Mucosa of stomach (tissue), 1 donor: ENCODE measurements at regions not wholly inside any gene's neighbourhood (a gene's known extent, or its start where the extent isn't known, plus 50 kb on each side); places are given as distances from the start of the nearest gene placed in this dataset.
"Not testable (repeated sequence)": the region's sequence is repeated elsewhere in the genome, so short reads cannot be mapped to it uniquely, and the experiment has no call there.

ENCODE experiments used
- H3K27me3 ChIP-seq: one replicate; pipeline ENCODE4 v1.7.0; 2013; ENCODE audit warnings: mild to moderate bottlenecking, low read length; ENCODE audit not compliant: control insufficient read depth, insufficient read depth
- H3K36me3 ChIP-seq: one replicate; pipeline ENCODE4 v1.7.0; 2013; ENCODE audit warnings: low read length; ENCODE audit not compliant: control insufficient read depth, insufficient read depth
- H3K4me1 ChIP-seq: one replicate; pipeline ENCODE4 v1.7.0; 2013; ENCODE audit warnings: mild to moderate bottlenecking, low read length; ENCODE audit not compliant: control insufficient read depth, insufficient read depth
- H3K4me3 ChIP-seq: one replicate; pipeline ENCODE4 v1.7.0; 2013; ENCODE audit warnings: low read length
- H3K9ac ChIP-seq: one replicate; pipeline ENCODE4 v1.7.0; 2013; ENCODE audit warnings: mild to moderate bottlenecking, low read length, moderate library complexity
- H3K9me3 ChIP-seq: one replicate; pipeline ENCODE4 v1.7.0; 2013; ENCODE audit warnings: mild to moderate bottlenecking, low read length, moderate library complexity; ENCODE audit not compliant: control insufficient read depth
- donor health status: Pancreatic carcinoma.

- Histone ChIP-seq H3K9ac (no peak overlapping the region), H3K27me3 (no peaks in the 10 kb centered on the region)
These were observed 56.3 kb upstream of the SPEF2 start for GRCh38 chr5:35561396-35561795.

GRCh38 chr5:35557748-35558147, 59.9 kb upstream of the SPEF2 start:
- Histone ChIP-seq H3K36me3 (no peaks in the 10 kb centered on the region), H3K4me1 (no peaks in the 10 kb centered on the region), H3K4me3 (no peak overlapping the region), H3K9ac (no peak overlapping the region), H3K27me3 (no peaks in the 10 kb centered on the region), H3K9me3 (no peaks in the 10 kb centered on the region)

More at GRCh38 chr5:35561396-35561795, 56.3 kb upstream of the SPEF2 start:
- no peaks in the 10 kb centered on the region for H3K9me3 ChIP-seq
- H3K36me3 ChIP-seq: no peaks in the 10 kb centered on the region
- no peaks in the 10 kb centered on the region for H3K4me1 ChIP-seq
- no peak overlapping the region for H3K4me3 ChIP-seq

DNA sequence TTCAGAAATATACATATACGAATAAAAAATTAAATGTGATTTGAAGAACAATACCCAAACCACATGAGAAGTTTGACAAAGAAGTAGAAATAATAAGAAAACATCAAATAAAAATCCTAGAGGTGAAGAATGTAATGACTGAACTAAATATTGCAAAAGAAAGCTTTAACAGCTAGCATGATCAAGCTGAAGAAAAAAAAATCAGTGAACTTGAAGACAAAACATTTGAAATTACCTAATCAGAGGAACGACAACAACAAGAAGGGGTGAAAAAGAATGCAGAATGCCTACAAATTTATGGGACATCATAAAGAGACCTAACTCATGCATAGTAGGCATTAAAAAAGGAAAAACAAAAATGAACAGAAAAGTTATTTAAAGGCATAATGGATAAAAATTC, 60.5 kb upstream of the SPEF2 start:
- Histone ChIP-seq H3K9ac (no peak overlapping the region), H3K36me3 (no peaks in the 10 kb centered on the region), H3K9me3 (no peaks in the 10 kb centered on the region), H3K4me3 (no peak overlapping the region), H3K27me3 (no peaks in the 10 kb centered on the region), H3K4me1 (no peaks in the 10 kb centered on the region)

GRCh38 chr5:35554016-35554415, 63.6 kb upstream of the SPEF2 start:
- H3K36me3 ChIP-seq: no peaks in the 10 kb centered on the region
- no peaks in the 10 kb centered on the region for H3K4me1 ChIP-seq
- H3K27me3 ChIP-seq: no peaks in the 10 kb centered on the region
- H3K4me3 ChIP-seq: no peak overlapping the region
- no peaks in the 10 kb centered on the region for H3K9me3 ChIP-seq
- no peak overlapping the region for H3K9ac ChIP-seq

DNA sequence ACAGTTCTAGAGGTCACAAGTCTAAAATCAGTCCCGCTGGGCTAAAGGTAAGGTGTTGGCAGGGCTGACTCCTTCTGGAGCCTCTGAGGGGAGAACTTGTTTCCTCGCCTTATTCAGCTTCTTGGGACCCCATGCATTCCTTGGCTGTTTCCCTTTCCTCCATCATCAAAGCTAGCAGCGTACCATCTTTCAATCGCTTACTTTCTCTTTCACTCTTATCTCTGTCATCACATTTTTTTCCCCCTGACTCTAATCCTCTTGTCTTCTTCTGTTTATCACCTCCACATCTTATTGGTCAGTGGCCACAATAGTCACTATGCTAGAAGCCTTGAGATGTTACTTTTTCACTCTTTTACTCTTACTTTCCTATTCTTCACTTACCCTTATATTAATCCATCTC, 72.5 kb upstream of the SPEF2 start:
- no peak overlapping the region for H3K4me3 ChIP-seq
- no peaks in the 10 kb centered on the region for H3K27me3 ChIP-seq
- no peaks in the 10 kb centered on the region for H3K9me3 ChIP-seq
- H3K36me3 ChIP-seq: no peaks in the 10 kb centered on the region
- no peak overlapping the region for H3K9ac ChIP-seq
- no peaks in the 10 kb centered on the region for H3K4me1 ChIP-seq

GRCh38 chr5:35543408-35543807, 74.3 kb upstream of the SPEF2 start:
- Histone ChIP-seq H3K36me3 (no peaks in the 10 kb centered on the region), H3K9ac (no peak overlapping the region), H3K4me1 (no peaks in the 10 kb centered on the region), H3K27me3 (no peaks in the 10 kb centered on the region), H3K4me3 (no peak overlapping the region), H3K9me3 (no peaks in the 10 kb centered on the region)

- Histone ChIP-seq H3K9me3 (no peaks in the 10 kb centered on the region), H3K27me3 (no peaks in the 10 kb centered on the region), H3K4me1 (no peaks in the 10 kb centered on the region), H3K9ac (no peak overlapping the region), H3K36me3 (no peaks in the 10 kb centered on the region), H3K4me3 (no peak overlapping the region)
These were observed 77.7 kb upstream of the SPEF2 start for GRCh38 chr5:35540002-35540401.

DNA sequence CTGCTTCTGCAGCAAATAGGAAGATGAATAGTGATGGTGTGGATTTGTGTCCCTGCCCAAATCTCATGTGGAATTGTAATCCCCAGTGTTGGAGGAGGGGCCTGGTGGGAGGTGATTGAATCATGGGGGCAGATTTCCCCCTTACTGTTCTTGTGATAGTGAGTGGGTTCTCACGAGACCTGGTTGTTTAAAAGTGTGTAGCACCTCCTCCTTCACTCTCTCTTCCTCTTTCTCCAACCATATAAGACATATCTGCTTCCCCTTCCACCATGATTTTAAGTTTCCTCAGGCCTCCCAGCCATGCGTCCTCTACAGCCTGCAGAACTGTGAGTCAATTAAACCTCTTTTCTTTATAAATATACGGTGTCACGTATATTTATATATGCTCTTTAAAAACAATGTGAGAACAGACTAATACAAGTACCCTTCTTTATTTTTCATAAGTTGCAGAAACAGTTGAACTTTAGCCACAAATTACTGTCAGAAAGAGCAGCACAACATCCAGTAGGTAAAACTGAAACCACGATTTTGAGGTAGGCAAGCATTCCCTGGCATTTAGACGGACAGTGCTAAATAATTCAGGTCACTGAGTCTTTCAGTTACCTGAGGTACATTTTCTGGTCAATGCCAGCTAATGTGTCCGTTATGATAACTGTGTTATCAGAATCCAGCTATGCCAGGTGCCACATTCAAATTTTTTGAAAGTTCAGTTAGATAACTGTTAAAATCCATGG, 79.3 kb upstream of the SPEF2 start:
- no peaks in the 10 kb centered on the region for H3K27me3 ChIP-seq
- H3K4me1 ChIP-seq: no peaks in the 10 kb centered on the region
- H3K4me3 ChIP-seq: no peak overlapping the region
- H3K9me3 ChIP-seq: no peaks in the 10 kb centered on the region
- H3K9ac ChIP-seq: no peak overlapping the region
- H3K36me3 ChIP-seq: no peaks in the 10 kb centered on the region

GRCh38 chr5:35533156-35533555, 84.5 kb upstream of the SPEF2 start:
- H3K4me3 ChIP-seq: no peak overlapping the region
- H3K9me3 ChIP-seq: no peaks in the 10 kb centered on the region
- no peaks in the 10 kb centered on the region for H3K4me1 ChIP-seq
- no peaks in the 10 kb centered on the region for H3K36me3 ChIP-seq
- no peak overlapping the region for H3K9ac ChIP-seq
- no peaks in the 10 kb centered on the region for H3K27me3 ChIP-seq

GRCh38 chr5:35531553-35531952, 86.1 kb upstream of the SPEF2 start:
- not testable (repeated sequence) for H3K9me3 ChIP-seq, H3K36me3 ChIP-seq, H3K27me3 ChIP-seq, H3K9ac ChIP-seq, H3K4me1 ChIP-seq, H3K4me3 ChIP-seq

GRCh38 chr5:35518104-35518503, 99.6 kb upstream of the SPEF2 start:
- Histone ChIP-seq H3K27me3 (no peaks in the 10 kb centered on the region), H3K9ac (no peak overlapping the region), H3K9me3 (no peaks in the 10 kb centered on the region)

GRCh38 chr5:35516271-35516670, 101.4 kb upstream of the SPEF2 start:
- H3K36me3 ChIP-seq: no peaks in the 10 kb centered on the region
- no peak overlapping the region for H3K4me3 ChIP-seq
- no peaks in the 10 kb centered on the region for H3K4me1 ChIP-seq
- no peaks in the 10 kb centered on the region for H3K27me3 ChIP-seq
- H3K9me3 ChIP-seq: no peaks in the 10 kb centered on the region
- H3K9ac ChIP-seq: no peak overlapping the region

More at GRCh38 chr5:35518104-35518503, 99.6 kb upstream of the SPEF2 start:
- H3K36me3 ChIP-seq: no peaks in the 10 kb centered on the region
- no peaks in the 10 kb centered on the region for H3K4me1 ChIP-seq
- no peak overlapping the region for H3K4me3 ChIP-seq

GRCh38 chr5:35513612-35514011, 104.1 kb upstream of the SPEF2 start:
- H3K4me3 ChIP-seq: no peak overlapping the region

More at GRCh38 chr5:35513612-35514011, 104.1 kb upstream of the SPEF2 start:
- no peak overlapping the region for H3K9ac ChIP-seq
- H3K9me3 ChIP-seq: no peaks in the 10 kb centered on the region
- H3K36me3 ChIP-seq: no peaks in the 10 kb centered on the region
- H3K4me1 ChIP-seq: no peaks in the 10 kb centered on the region
- no peaks in the 10 kb centered on the region for H3K27me3 ChIP-seq
